GM23248 (cell line): ENCODE measurements at regions not wholly inside any gene's neighbourhood (a gene's known extent, or its start where the extent isn't known, plus 50 kb on each side); places are given as distances from the start of the nearest gene placed in this dataset.

Experiments used
- DNase-seq: peaks from one replicate; pipeline ENCODE4 v3.0.0-alpha.2; 2015
- H2AFZ ChIP-seq: fragments of 200-600 bp; sonication (generic); 2 replicates; pipeline ENCODE4 v1.6.1; 2016; ENCODE audit warnings: antibody characterized with exemption
- H3F3A ChIP-seq: fragments of 200-600 bp; sonication (generic); 2 replicates; pipeline ENCODE4 v1.6.1; 2016; ENCODE audit warnings: mild to moderate bottlenecking, antibody characterized with exemption, mixed run types; ENCODE audit not compliant: insufficient read depth
- H3K27ac ChIP-seq: fragments of 200-600 bp; sonication (generic); 2 replicates; pipeline ENCODE4 v1.5.1; 2016; ENCODE audit warnings: mild to moderate bottlenecking
- H3K27me3 ChIP-seq: fragments of 200-600 bp; sonication (generic); replicated peaks from 2 replicates; pipeline ENCODE4 v1.6.1; 2016; ENCODE audit warnings: mild to moderate bottlenecking; ENCODE audit not compliant: insufficient read depth
- H3K36me3 ChIP-seq: fragments of 200-600 bp; sonication (generic); 2 replicates; pipeline ENCODE4 v1.6.1; 2016; ENCODE audit warnings: low read depth, mild to moderate bottlenecking
- H3K4me1 ChIP-seq: fragments of 200-600 bp; sonication (generic); 2 replicates; pipeline ENCODE4 v1.6.1; 2016; ENCODE audit warnings: mild to moderate bottlenecking; ENCODE audit not compliant: insufficient read depth
- H3K4me2 ChIP-seq: fragments of 200-600 bp; sonication (generic); one replicate; pipeline ENCODE4 v1.6.1; 2016; ENCODE audit warnings: mild to moderate bottlenecking; ENCODE audit not compliant: unreplicated experiment
- H3K4me3 ChIP-seq: fragments of 200-600 bp; sonication (generic); 2 replicates; pipeline ENCODE4 v1.5.1; 2016; ENCODE audit warnings: mild to moderate bottlenecking
- H3K79me2 ChIP-seq: fragments of 200-600 bp; sonication (generic); 2 replicates; pipeline ENCODE4 v1.6.1; 2016; ENCODE audit warnings: mild to moderate bottlenecking; ENCODE audit not compliant: insufficient read depth
- H3K9ac ChIP-seq: fragments of 200-600 bp; sonication (generic); 2 replicates; pipeline ENCODE4 v1.6.1; 2016; ENCODE audit warnings: mild to moderate bottlenecking
- H3K9me2 ChIP-seq: fragments of 200-600 bp; sonication (generic); 2 replicates; pipeline ENCODE4 v1.6.1; 2016; ENCODE audit warnings: mixed run types, mild to moderate bottlenecking, moderate library complexity; ENCODE audit not compliant: insufficient read depth
- H3K9me3 ChIP-seq: fragments of 200-600 bp; sonication (generic); one replicate; pipeline ENCODE4 v1.6.1; 2017; ENCODE audit warnings: low read depth
- H4K20me1 ChIP-seq: fragments of 200-600 bp; sonication (generic); 2 replicates; pipeline ENCODE4 v1.6.0; 2016; ENCODE audit not compliant: insufficient read depth
- EZH2 ChIP-seq: fragments of 200-600 bp; sonication (generic); IDR thresholded peaks from 2 replicates; pipeline ENCODE4 v1.6.1; 2018; ENCODE audit warnings: antibody characterized with exemption, mild to moderate bottlenecking; ENCODE audit not compliant: insufficient read depth, poor library complexity, severe bottlenecking
- EZH2phosphoT487 ChIP-seq: fragments of 200-600 bp; sonication (generic); IDR thresholded peaks from 2 replicates; pipeline ENCODE4 v1.6.1; 2018; ENCODE audit warnings: antibody characterized with exemption, moderate library complexity, mild to moderate bottlenecking, low read depth; ENCODE audit not compliant: insufficient read depth
- WGBS, 2 experiments: methylation state at CpG; one replicate each; pipeline ENCODE4 v1.1.6; 2015 to 2017; ENCODE audit warnings: low lambda C conversion rate in 2 of 2, low coverage in 1 of 2; ENCODE audit errors: missing lambda C conversion rate in 2 of 2; 5-methylcytosine and 5-hydroxymethylcytosine counted together
- in situ Hi-C: fragments of 300-500 bp; cut with MboI; formaldehyde crosslinking; loops from 2 replicates; pipeline ENCODE4 v1.15.0; 2020

GRCh38 chr2:16816016-16816415, 150.4 kb upstream of the CYRIA start:
- Histone ChIP-seq H3K27ac (no peak overlapping the region), H3K9me3 (no peaks in the 10 kb centered on the region), H3K9ac (no peak overlapping the region), H2AFZ (no peak overlapping the region), H3K79me2 (no peaks in the 10 kb centered on the region), H3K27me3 (no peaks in the 10 kb centered on the region), H3K36me3 (no peaks in the 10 kb centered on the region), H4K20me1 (no peaks in the 10 kb centered on the region), H3F3A (no peaks in the 10 kb centered on the region), H3K4me2 (no peak overlapping the region), H3K4me3 (no peak overlapping the region), H3K4me1 (no peaks in the 10 kb centered on the region), H3K9me2 (no peaks in the 10 kb centered on the region)
- DNase-seq = no peak
- in situ Hi-C loops = no loop called here
- TF ChIP-seq EZH2phosphoT487 (no peak), EZH2 (no peak)
- 9 to 13% methylated on average over 1 of the region's 1 CpG for WGBS, 2 experiments

- Histone ChIP-seq H3K4me1 (no peaks in the 10 kb centered on the region), H3K9ac (no peak overlapping the region), H3K27ac (no peak overlapping the region), H3K36me3 (no peaks in the 10 kb centered on the region), H3K4me2 (no peak overlapping the region), H4K20me1 (no peaks in the 10 kb centered on the region), H3F3A (no peaks in the 10 kb centered on the region), H3K9me2 (no peaks in the 10 kb centered on the region), H3K79me2 (no peaks in the 10 kb centered on the region), H3K4me3 (no peak overlapping the region), H3K9me3 (no peaks in the 10 kb centered on the region), H2AFZ (no peak overlapping the region), H3K27me3 (no peaks in the 10 kb centered on the region)
- in situ Hi-C loops = no loop called here
- WGBS, 2 experiments = 39 to 62% methylated on average over 1 of the region's 1 CpG
- no peak for DNase-seq
- no peak for TF ChIP-seq EZH2phosphoT487
- no peak for TF ChIP-seq EZH2
These were observed 148.0 kb upstream of the CYRIA start for GRCh38 chr2:16813593-16813992.

GRCh38 chr2:16798472-16798871, 132.8 kb upstream of the CYRIA start:
- H3K4me3 ChIP-seq = no peak overlapping the region
- no peaks in the 10 kb centered on the region for H3K27me3 ChIP-seq
- in situ Hi-C loops = no loop called here
- H3K9me2 ChIP-seq = no peaks in the 10 kb centered on the region
- H2AFZ ChIP-seq = no peak overlapping the region
- no peak overlapping the region for H3K27ac ChIP-seq
- H3K9me3 ChIP-seq = no peaks in the 10 kb centered on the region
- no peak for DNase-seq
- 24% methylated on average over 2 of the region's 2 CpGs for WGBS, 2 experiments
- H4K20me1 ChIP-seq = no peaks in the 10 kb centered on the region
- no peaks in the 10 kb centered on the region for H3K4me1 ChIP-seq
- H3K9ac ChIP-seq = no peak overlapping the region
- no peaks in the 10 kb centered on the region for H3K79me2 ChIP-seq
- TF ChIP-seq EZH2 (no peak), EZH2phosphoT487 (no peak)
- H3K4me2 ChIP-seq = no peak overlapping the region
- H3F3A ChIP-seq = no peaks in the 10 kb centered on the region
- no peaks in the 10 kb centered on the region for H3K36me3 ChIP-seq

GRCh38 chr2:16791496-16791895, 125.9 kb upstream of the CYRIA start:
- 74 to 93% methylated on average over 1 of the region's 1 CpG for WGBS, 2 experiments
- no peaks in the 10 kb centered on the region for H3K9me3 ChIP-seq
- H3K4me2 ChIP-seq = no peak overlapping the region
- H3K27me3 ChIP-seq = no peaks in the 10 kb centered on the region
- H3K9me2 ChIP-seq = no peaks in the 10 kb centered on the region
- no peak overlapping the region for H3K27ac ChIP-seq
- H3K9ac ChIP-seq = no peak overlapping the region
- H3K4me1 ChIP-seq = no peaks in the 10 kb centered on the region
- H4K20me1 ChIP-seq = no peaks in the 10 kb centered on the region
- H3K36me3 ChIP-seq = no peaks in the 10 kb centered on the region
- H3F3A ChIP-seq = no peaks in the 10 kb centered on the region
- H3K4me3 ChIP-seq = no peak overlapping the region
- DNase-seq = no peak
- TF ChIP-seq EZH2phosphoT487 (no peak), EZH2 (no peak)
- in situ Hi-C loops = no loop called here
- H2AFZ ChIP-seq = no peak overlapping the region
- H3K79me2 ChIP-seq = no peaks in the 10 kb centered on the region

GRCh38 chr2:16785149-16785548, 119.5 kb upstream of the CYRIA start:
- 2 to 11% methylated on average over 3 of the region's 3 CpGs for WGBS, 2 experiments
- Histone ChIP-seq H3K9ac (no peak overlapping the region), H4K20me1 (no peaks in the 10 kb centered on the region), H3K79me2 (no peaks in the 10 kb centered on the region), H3K27me3 (no peaks in the 10 kb centered on the region), H3K9me2 (no peaks in the 10 kb centered on the region), H3K4me2 (no peak overlapping the region), H3K4me3 (no peak overlapping the region), H3F3A (no peaks in the 10 kb centered on the region), H3K36me3 (no peaks in the 10 kb centered on the region), H3K4me1 (no peaks in the 10 kb centered on the region), H3K27ac (no peak overlapping the region), H3K9me3 (no peaks in the 10 kb centered on the region), H2AFZ (no peak overlapping the region)
- TF ChIP-seq EZH2 (no peak), EZH2phosphoT487 (no peak)
- DNase-seq = no peak
- in situ Hi-C loops = no loop called here
